ENCODE measurements at regions not wholly inside any gene's neighbourhood (a gene's known extent, or its start where the extent isn't known, plus 50 kb on each side); places are given as distances from the start of the nearest gene placed in this dataset.

DNA sequence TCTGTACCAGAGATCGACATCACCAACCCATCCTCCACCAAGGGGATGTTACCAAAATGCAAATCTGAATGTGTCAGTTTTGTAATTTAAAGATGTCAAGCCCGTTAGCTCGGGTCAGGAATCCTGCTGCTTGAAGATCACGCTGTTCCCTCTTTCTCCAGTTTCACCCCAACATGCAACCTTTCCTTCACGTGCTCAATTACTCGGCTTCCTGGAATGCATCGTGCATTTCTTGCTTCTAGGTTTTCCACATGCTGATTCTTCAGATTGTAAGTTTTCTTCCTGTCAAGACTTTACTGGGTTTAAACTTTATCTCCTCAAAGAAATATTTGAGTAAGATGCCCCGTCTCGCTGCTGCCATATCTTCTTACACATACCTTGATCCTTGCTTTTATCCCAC is 209.5 kb upstream of the SNX2 start:
- ChIA-PET POLR2A (ENCODE audit: unreplicated experiment) (no interaction called here), CTCF (no interaction called here)
- Histone ChIP-seq H3K36me3 (ENCODE audit: control insufficient read depth, insufficient read depth, low read length) (no peaks in the 10 kb centered on the region), H4K8ac (ENCODE audit: low read depth in 2 of 2, low read length in 2 of 2) (no peak overlapping the region), H3K23ac (ENCODE audit: low read depth, low read length) (no peak overlapping the region), H2BK120ac (ENCODE audit: low read depth, low read length) (no peak overlapping the region), H2AK5ac (ENCODE audit: low read depth, low read length) (no peak overlapping the region), H3K9ac (ENCODE audit: low read depth, low read length) (no peak overlapping the region), H3K9me1 (ENCODE audit: insufficient read depth, low read length) (no peaks in the 10 kb centered on the region), H3K27ac (ENCODE audit: insufficient read depth, low read length) (no peak overlapping the region), H2BK15ac (ENCODE audit: low read depth, low read length) (no peak overlapping the region), H3K4ac (ENCODE audit: low read depth, low read length) (no peak overlapping the region), H4K91ac (ENCODE audit: insufficient read depth, low read depth, low read length) (no peak overlapping the region), H3K14ac (replicated peaks; ENCODE audit: low read depth, low read length) (no peak overlapping the region), H2BK20ac (ENCODE audit: low read depth, low read length) (no peak overlapping the region), H2BK5ac (ENCODE audit: low read depth, low read length, poor library complexity, severe bottlenecking) (no peak overlapping the region), H2AFZ (replicated peaks; ENCODE audit: low read length, poor library complexity) (no peak overlapping the region), H3K56ac (ENCODE audit: extremely low read depth, insufficient read depth, low read length) (no peak overlapping the region), H3K4me2 (ENCODE audit: low read depth, low read length) (no peak overlapping the region), H3K4me1 (ENCODE audit: control insufficient read depth, insufficient read depth, low read length) (no peaks in the 10 kb centered on the region), H4K20me1 (ENCODE audit: insufficient read depth, low read length) (no peaks in the 10 kb centered on the region), H3K27me3 (ENCODE audit: control insufficient read depth, insufficient read depth, low read length) (no peaks in the 10 kb centered on the region; the same call in 1 of the 2 replicates), H4K5ac (ENCODE audit: low read depth, low read length) (no peak overlapping the region), H3K79me1 (ENCODE audit: low read depth in 1 of 2, low read length in 2 of 2) (no peaks in the 10 kb centered on the region), H2AK9ac (replicated peaks; ENCODE audit: low read depth, low read length, poor library complexity) (no peak overlapping the region), H3K9me3 (ENCODE audit: control insufficient read depth, insufficient read depth, low read length) (no peaks in the 10 kb centered on the region), H3K4me3 (ENCODE audit: insufficient read depth, low read depth, low read length) (no peak overlapping the region), H3K18ac (ENCODE audit: low read depth, low read length) (no peak overlapping the region)
- DNase-seq (no peak), ATAC-seq (ENCODE audit: low read depth) (no peak)
- TF ChIP-seq MXI1 (IDR thresholded peaks at IDR 0.05; ENCODE audit: borderline replicate concordance, low read depth, low read length) = no peak
- TF ChIP-seq, protein P1, sequence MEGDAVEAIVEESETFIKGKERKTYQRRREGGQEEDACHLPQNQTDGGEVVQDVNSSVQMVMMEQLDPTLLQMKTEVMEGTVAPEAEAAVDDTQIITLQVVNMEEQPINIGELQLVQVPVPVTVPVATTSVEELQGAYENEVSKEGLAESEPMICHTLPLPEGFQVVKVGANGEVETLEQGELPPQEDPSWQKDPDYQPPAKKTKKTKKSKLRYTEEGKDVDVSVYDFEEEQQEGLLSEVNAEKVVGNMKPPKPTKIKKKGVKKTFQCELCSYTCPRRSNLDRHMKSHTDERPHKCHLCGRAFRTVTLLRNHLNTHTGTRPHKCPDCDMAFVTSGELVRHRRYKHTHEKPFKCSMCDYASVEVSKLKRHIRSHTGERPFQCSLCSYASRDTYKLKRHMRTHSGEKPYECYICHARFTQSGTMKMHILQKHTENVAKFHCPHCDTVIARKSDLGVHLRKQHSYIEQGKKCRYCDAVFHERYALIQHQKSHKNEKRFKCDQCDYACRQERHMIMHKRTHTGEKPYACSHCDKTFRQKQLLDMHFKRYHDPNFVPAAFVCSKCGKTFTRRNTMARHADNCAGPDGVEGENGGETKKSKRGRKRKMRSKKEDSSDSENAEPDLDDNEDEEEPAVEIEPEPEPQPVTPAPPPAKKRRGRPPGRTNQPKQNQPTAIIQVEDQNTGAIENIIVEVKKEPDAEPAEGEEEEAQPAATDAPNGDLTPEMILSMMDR (conservative IDR thresholded peaks at IDR 0.05; ENCODE audit: low read depth, low read length) = no peak
- TF ChIP-seq, protein P2, sequence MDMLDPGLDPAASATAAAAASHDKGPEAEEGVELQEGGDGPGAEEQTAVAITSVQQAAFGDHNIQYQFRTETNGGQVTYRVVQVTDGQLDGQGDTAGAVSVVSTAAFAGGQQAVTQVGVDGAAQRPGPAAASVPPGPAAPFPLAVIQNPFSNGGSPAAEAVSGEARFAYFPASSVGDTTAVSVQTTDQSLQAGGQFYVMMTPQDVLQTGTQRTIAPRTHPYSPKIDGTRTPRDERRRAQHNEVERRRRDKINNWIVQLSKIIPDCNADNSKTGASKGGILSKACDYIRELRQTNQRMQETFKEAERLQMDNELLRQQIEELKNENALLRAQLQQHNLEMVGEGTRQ (IDR thresholded peaks at IDR 0.05; ENCODE audit: low read depth, low read length) = no peak
- no peak for TF ChIP-seq CHD1 (IDR thresholded peaks at IDR 0.05; ENCODE audit: low read depth, low read length)
- no peak for TF ChIP-seq CEBPB (IDR thresholded peaks at IDR 0.05; ENCODE audit: low read depth, low read length)
- TF ChIP-seq RFX5 (IDR thresholded peaks at IDR 0.05; ENCODE audit: low read depth, low read length) = no peak
- no peak for TF ChIP-seq NFE2L2 (IDR thresholded peaks at IDR 0.05; ENCODE audit: low read depth, low read length)
- no peak for TF ChIP-seq RCOR1 (IDR thresholded peaks at IDR 0.05; ENCODE audit: insufficient replicate concordance, low read length)
- TF ChIP-seq SMC3 (IDR thresholded peaks at IDR 0.05; ENCODE audit: low read depth, low read length) = no peak
- TF ChIP-seq, protein P3, sequence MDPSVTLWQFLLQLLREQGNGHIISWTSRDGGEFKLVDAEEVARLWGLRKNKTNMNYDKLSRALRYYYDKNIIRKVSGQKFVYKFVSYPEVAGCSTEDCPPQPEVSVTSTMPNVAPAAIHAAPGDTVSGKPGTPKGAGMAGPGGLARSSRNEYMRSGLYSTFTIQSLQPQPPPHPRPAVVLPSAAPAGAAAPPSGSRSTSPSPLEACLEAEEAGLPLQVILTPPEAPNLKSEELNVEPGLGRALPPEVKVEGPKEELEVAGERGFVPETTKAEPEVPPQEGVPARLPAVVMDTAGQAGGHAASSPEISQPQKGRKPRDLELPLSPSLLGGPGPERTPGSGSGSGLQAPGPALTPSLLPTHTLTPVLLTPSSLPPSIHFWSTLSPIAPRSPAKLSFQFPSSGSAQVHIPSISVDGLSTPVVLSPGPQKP (IDR thresholded peaks at IDR 0.05; ENCODE audit: borderline replicate concordance, low read depth, low read length) = no peak
- intact Hi-C loops (cut with micrococcal nuclease) = no loop called here
- BruUV-seq (replicated peaks) = no TSS peak
- dilution Hi-C loops (cut with HindIII; ENCODE audit: low sequenced_read_pairs, unreplicated experiment) = no loop called here
- in situ Hi-C loops (cut with MboI; ENCODE audit: low sequenced_read_pairs) = no loop called here
- 80% methylated on average over 2 of the region's 9 CpGs; no CpG with 5 or more reads in 1 of the 2 experiments for WGBS, 2 experiments (ENCODE audit: extremely low coverage in 2 of 2, insufficient read length in 1 of 2)

Measured in IMR-90 (cell line).